ENCODE measurements at regions not wholly inside any gene's neighbourhood (a gene's known extent, or its start where the extent isn't known, plus 50 kb on each side); places are given as distances from the start of the nearest gene placed in this dataset.

DNA sequence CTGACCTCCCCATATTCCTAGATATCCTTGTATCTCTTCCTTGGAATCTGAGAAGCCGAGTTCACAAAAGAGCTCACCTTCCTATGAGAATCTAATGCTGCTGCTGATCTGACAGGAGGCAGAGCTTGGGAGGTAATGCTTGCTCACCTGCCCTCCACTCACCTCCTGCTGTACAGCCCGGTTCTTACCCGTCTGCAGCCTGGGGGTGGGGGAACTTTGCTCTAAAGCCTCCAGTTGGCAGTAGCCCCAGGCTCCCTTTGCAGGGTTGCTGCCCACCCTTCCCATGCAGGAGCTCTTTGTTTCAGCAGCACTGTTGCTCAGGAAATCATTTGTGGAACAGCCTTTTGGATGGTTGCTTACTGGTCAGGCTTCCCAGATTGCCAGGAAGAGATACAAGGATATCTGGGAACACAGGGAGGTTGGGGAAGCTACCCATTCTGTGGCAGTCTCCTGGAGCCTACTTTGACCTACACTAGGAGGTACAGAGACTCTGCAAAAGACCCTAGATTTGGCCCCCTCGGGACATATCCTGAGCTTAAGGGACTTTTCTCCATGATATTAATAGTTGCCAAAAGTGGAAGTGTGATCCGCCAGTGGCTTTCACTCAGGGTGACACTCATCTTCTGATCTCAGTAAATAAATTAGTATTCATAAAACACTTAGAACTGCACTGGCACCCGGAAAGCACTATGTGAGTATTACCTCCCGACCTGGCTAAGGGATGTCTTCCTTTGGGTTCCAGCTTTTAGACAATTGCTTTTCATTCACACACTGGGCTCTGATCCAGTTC, 363.7 kb upstream of the PODXL start:
- no peaks in the 10 kb centered on the region for H3K36me3 ChIP-seq (ENCODE audit: control insufficient read depth in 2 of 2, extremely low read depth in 1 of 2, insufficient read depth in 1 of 2, low read length in 1 of 2)
- ChIA-PET POLR2A (interaction anchor here in 1 of 2 donors (0.6 kb wide), 1 partner anchor 105 kb away, joined by 6 read pairs; no protein-coding TSS in a partner anchor), CTCF (no interaction called here)
- Mint-ChIP-seq H3K4me1 (no peaks in the 10 kb centered on the region), H3K9me3 (peaks cover 0 to 7% (median 2%) of the 10 kb centered on the region in 3 donors), H3K4me3 (no peak overlapping the region), H3K27me3 (no peaks in the 10 kb centered on the region), H3K36me3 (no peaks in the 10 kb centered on the region), H3K27ac (no peak overlapping the region)
- H3K27ac ChIP-seq (ENCODE audit: low read length) = no peak overlapping the region
- ATAC-seq (replicated peaks in 1 of 4) = no peak
- no peaks in the 10 kb centered on the region for H3K27me3 ChIP-seq (replicated peaks in 1 of 2; ENCODE audit: control insufficient read depth in 2 of 2, extremely low read depth in 1 of 2, insufficient read depth in 2 of 2, low read length in 1 of 2)
- no peak overlapping the region for H3K4me3 ChIP-seq (ENCODE audit: control insufficient read depth in 1 of 2, extremely low read depth in 1 of 2, low read length in 1 of 2)
- no CpG with 5 or more reads among the region's 7 CpGs for WGBS (ENCODE audit: insufficient coverage)
- no peak for DNase-seq
- no peaks in the 10 kb centered on the region for H3K4me1 ChIP-seq (ENCODE audit: control insufficient read depth in 1 of 2, extremely low read depth in 1 of 2, insufficient read depth in 2 of 2, low read length in 2 of 2)
- no peaks in the 10 kb centered on the region for H3K9me3 ChIP-seq

DNA sequence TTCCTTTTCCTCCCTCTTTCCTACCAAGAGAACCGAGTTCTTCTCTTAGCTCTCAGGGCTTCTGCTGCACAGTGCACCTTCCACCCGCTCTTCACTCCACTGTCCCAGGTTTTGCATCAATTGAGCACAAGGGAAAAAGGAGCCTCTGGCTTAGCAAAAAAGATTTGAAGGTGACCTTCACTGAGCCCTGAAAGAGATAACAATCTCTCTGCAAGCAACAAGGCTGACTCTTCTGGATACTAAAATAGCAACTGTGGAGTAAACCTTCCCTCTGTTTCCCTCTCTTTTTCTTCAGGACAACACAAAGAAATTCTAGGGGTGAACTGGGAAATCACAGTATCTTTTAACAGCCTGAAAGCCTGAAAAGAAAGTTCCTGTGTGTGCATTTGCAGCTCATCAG, 354.7 kb upstream of the PODXL start:
- H3K27me3 ChIP-seq (replicated peaks in 1 of 2; ENCODE audit: control insufficient read depth in 2 of 2, extremely low read depth in 1 of 2, insufficient read depth in 2 of 2, low read length in 1 of 2) = peaks cover 8 to 13% of the 10 kb centered on the region in 2 experiments
- Mint-ChIP-seq H3K27ac (no peak overlapping the region), H3K4me1 (no peaks in the 10 kb centered on the region), H3K27me3 (peaks cover 45 to 51% of the 10 kb centered on the region in 2 donors), H3K36me3 (no peaks in the 10 kb centered on the region), H3K9me3 (peaks cover 0 to 11% (median 0%) of the 10 kb centered on the region in 3 donors), H3K4me3 (no peak overlapping the region)
- ChIA-PET CTCF (no interaction called here), POLR2A (no interaction called here)
- DNase-seq (no peak), ATAC-seq (replicated peaks in 1 of 4) (no peak)
- H3K4me1 ChIP-seq (ENCODE audit: control insufficient read depth in 1 of 2, extremely low read depth in 1 of 2, insufficient read depth in 2 of 2, low read length in 2 of 2) = no peaks in the 10 kb centered on the region
- H3K36me3 ChIP-seq (ENCODE audit: control insufficient read depth in 2 of 2, extremely low read depth in 1 of 2, insufficient read depth in 1 of 2, low read length in 1 of 2) = no peaks in the 10 kb centered on the region
- no peak overlapping the region for H3K27ac ChIP-seq (ENCODE audit: low read length)
- H3K4me3 ChIP-seq (ENCODE audit: control insufficient read depth in 1 of 2, extremely low read depth in 1 of 2, low read length in 1 of 2) = no peak overlapping the region
- 67% methylated on average over 2 of the region's 2 CpGs for WGBS (ENCODE audit: insufficient coverage)
- H3K9me3 ChIP-seq = no peaks in the 10 kb centered on the region

DNA sequence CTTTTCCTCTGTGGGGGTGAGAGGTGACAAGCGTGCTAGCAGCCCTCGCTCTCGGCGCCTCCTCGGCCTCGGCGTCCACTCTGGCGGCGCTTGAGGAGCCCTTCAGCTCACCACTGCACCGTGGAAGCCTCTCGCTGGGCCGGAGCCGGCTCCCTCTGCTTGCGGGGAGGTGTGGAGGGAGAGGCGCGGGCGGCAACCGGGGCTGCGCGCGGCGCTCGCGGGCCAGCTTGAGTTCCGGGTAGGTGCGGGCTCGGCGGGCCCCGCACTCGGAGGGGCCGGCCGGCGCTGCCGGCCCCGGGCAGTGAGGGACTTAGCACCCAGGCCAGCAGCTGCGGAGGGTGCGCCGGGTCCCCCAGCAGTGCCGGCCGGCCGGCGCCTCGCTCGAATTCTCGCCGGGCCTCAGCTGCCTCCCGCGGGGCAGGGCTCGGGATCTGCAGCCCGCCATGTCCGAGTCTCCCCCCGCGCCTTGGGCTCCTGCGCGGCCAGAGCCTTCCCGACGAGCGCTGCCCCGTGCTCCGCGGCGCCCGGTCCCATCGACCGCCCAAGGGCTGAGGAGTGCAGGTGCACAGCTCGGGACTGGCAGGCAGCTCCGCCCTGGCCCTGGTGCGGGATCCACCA, 352.8 kb upstream of the PODXL start:
- peaks cover 0 to 11% (median 0%) of the 10 kb centered on the region in 3 donors for H3K9me3 Mint-ChIP-seq
- WGBS (ENCODE audit: insufficient coverage) = 20% methylated on average over 54 of the region's 68 CpGs
- H3K9me3 ChIP-seq = no peaks in the 10 kb centered on the region
- ATAC-seq (replicated peaks in 1 of 4) (no peak), DNase-seq (no peak)
- H3K36me3 Mint-ChIP-seq = no peaks in the 10 kb centered on the region
- no peaks in the 10 kb centered on the region for H3K4me1 ChIP-seq (ENCODE audit: control insufficient read depth in 1 of 2, extremely low read depth in 1 of 2, insufficient read depth in 2 of 2, low read length in 2 of 2)
- CTCF ChIA-PET = no interaction called here
- no peak overlapping the region for H3K27ac ChIP-seq (ENCODE audit: low read length)
- no peaks in the 10 kb centered on the region for H3K4me1 Mint-ChIP-seq
- POLR2A ChIA-PET = no interaction called here
- no peak overlapping the region for H3K27ac Mint-ChIP-seq
- no peaks in the 10 kb centered on the region for H3K36me3 ChIP-seq (ENCODE audit: control insufficient read depth in 2 of 2, extremely low read depth in 1 of 2, insufficient read depth in 1 of 2, low read length in 1 of 2)
- H3K4me3 Mint-ChIP-seq = no peak overlapping the region
- H3K27me3 Mint-ChIP-seq = peaks cover 55 to 56% of the 10 kb centered on the region in 2 donors
- no peak overlapping the region for H3K4me3 ChIP-seq (ENCODE audit: control insufficient read depth in 1 of 2, extremely low read depth in 1 of 2, low read length in 1 of 2)
- peaks cover 8 to 13% of the 10 kb centered on the region in 2 experiments for H3K27me3 ChIP-seq (replicated peaks in 1 of 2; ENCODE audit: control insufficient read depth in 2 of 2, extremely low read depth in 1 of 2, insufficient read depth in 2 of 2, low read length in 1 of 2)

DNA sequence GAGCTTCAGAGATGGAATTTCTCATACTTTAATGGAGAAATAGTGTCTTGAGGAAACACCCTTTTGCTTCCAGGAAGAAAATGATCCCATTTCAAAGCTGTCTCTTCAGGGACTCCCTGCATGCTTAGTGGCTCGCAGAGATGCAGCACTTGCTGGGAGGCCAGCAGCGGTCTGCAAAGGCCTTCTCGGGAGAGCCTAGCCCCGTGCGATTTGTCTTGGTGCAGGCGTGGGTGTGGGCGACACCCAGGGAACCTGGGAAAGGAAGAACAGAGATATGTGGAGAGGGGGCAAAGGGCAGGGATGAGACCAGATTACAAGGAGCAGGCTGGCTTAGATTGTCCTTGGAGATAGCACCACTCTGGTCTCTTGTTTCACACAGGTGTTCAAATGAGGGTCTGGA, 352.3 kb upstream of the PODXL start:
- H3K9me3 Mint-ChIP-seq = peaks cover 0 to 16% (median 2%) of the 10 kb centered on the region in 3 donors
- peaks cover 55 to 56% of the 10 kb centered on the region in 2 donors for H3K27me3 Mint-ChIP-seq
- ChIA-PET POLR2A (no interaction called here), CTCF (no interaction called here)
- WGBS (ENCODE audit: insufficient coverage) = 92% methylated on average over 7 of the region's 7 CpGs
- no peaks in the 10 kb centered on the region for H3K4me1 ChIP-seq (ENCODE audit: control insufficient read depth in 1 of 2, extremely low read depth in 1 of 2, insufficient read depth in 2 of 2, low read length in 2 of 2)
- DNase-seq (no peak), ATAC-seq (replicated peaks in 1 of 4) (no peak)
- H3K4me3 ChIP-seq (ENCODE audit: control insufficient read depth in 1 of 2, extremely low read depth in 1 of 2, low read length in 1 of 2) = no peak overlapping the region
- peaks cover 8 to 13% of the 10 kb centered on the region in 2 experiments for H3K27me3 ChIP-seq (replicated peaks in 1 of 2; ENCODE audit: control insufficient read depth in 2 of 2, extremely low read depth in 1 of 2, insufficient read depth in 2 of 2, low read length in 1 of 2)
- H3K27ac ChIP-seq (ENCODE audit: low read length) = no peak overlapping the region
- H3K27ac Mint-ChIP-seq = no peak overlapping the region
- H3K4me3 Mint-ChIP-seq = no peak overlapping the region
- H3K36me3 Mint-ChIP-seq = no peaks in the 10 kb centered on the region
- H3K4me1 Mint-ChIP-seq = no peaks in the 10 kb centered on the region
- H3K9me3 ChIP-seq = no peaks in the 10 kb centered on the region
- H3K36me3 ChIP-seq (ENCODE audit: control insufficient read depth in 2 of 2, extremely low read depth in 1 of 2, insufficient read depth in 1 of 2, low read length in 1 of 2) = no peaks in the 10 kb centered on the region

DNA sequence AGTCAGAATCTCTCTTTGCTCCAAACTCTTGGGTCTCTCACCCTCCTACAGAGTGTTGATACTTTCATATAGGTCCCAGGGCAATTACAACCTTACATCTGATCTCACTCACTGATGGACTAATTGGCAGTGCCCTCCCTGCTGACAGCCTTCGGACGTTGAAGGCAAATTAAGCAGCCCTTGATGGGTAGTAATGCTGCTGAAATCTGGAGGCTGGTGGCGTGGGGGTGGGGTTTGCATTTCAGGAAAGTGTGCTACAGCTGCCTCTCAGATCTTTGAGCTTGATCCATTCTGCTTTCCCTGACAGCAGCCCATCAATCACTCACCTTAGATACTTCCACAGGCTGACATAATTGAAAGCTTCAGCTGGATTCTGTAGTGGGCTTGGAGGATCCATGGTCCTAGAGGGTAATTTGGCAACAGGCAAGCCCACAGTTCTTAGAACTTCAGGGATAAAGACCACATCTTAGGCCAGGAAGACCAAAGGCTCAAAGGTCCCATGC, 349.1 kb upstream of the PODXL start:
- H3K36me3 Mint-ChIP-seq = no peaks in the 10 kb centered on the region
- DNase-seq (no peak), ATAC-seq (replicated peaks in 1 of 4) (no peak)
- WGBS (ENCODE audit: insufficient coverage) = no CpG with 5 or more reads among the region's 3 CpGs
- H3K9me3 ChIP-seq = no peaks in the 10 kb centered on the region
- no peak overlapping the region for H3K4me3 ChIP-seq (ENCODE audit: control insufficient read depth in 1 of 2, extremely low read depth in 1 of 2, low read length in 1 of 2)
- no peak overlapping the region for H3K27ac ChIP-seq (ENCODE audit: low read length)
- H3K4me1 Mint-ChIP-seq = no peaks in the 10 kb centered on the region
- H3K36me3 ChIP-seq (ENCODE audit: control insufficient read depth in 2 of 2, extremely low read depth in 1 of 2, insufficient read depth in 1 of 2, low read length in 1 of 2) = no peaks in the 10 kb centered on the region
- H3K4me1 ChIP-seq (ENCODE audit: control insufficient read depth in 1 of 2, extremely low read depth in 1 of 2, insufficient read depth in 2 of 2, low read length in 2 of 2) = no peaks in the 10 kb centered on the region
- no peak overlapping the region for H3K4me3 Mint-ChIP-seq
- H3K9me3 Mint-ChIP-seq = peaks cover 0 to 13% (median 2%) of the 10 kb centered on the region in 3 donors
- no peak overlapping the region for H3K27ac Mint-ChIP-seq
- ChIA-PET CTCF (no interaction called here), POLR2A (no interaction called here)
- H3K27me3 ChIP-seq (replicated peaks in 1 of 2; ENCODE audit: control insufficient read depth in 2 of 2, extremely low read depth in 1 of 2, insufficient read depth in 2 of 2, low read length in 1 of 2) = peaks cover 7 to 13% of the 10 kb centered on the region in 2 experiments
- H3K27me3 Mint-ChIP-seq = peaks cover 39% of the 10 kb centered on the region in 2 donors

DNA sequence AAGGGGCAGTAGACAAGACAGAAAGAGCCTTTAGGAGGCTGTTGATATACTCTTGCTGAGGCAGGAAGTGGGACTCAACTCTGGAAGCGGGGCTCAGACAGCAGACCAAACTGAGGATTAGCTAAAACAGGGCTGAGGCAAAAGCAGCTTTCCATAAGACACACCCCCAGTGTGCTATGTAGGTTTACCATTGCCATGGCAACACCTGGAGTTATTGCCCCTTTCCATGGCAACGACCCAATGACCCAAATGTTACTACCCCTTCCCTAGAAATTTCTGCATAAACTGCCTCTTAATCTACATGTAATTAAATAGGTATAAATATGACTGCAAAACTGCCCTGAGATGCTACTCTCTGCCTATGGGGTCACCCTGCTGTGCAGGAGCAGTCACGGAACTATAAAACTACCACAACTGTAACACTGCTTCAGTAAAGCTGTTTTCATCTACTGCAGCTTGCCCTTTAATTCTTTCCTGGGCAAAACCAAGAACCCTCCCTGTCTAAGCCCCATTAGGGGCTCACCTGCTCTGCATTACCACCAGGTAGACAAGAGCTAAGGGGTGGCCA, 348.4 kb upstream of the PODXL start:
- H3K36me3 Mint-ChIP-seq = no peaks in the 10 kb centered on the region
- no peak overlapping the region for H3K27ac Mint-ChIP-seq
- ATAC-seq (replicated peaks in 1 of 4) (no peak), DNase-seq (no peak)
- no peak overlapping the region for H3K4me3 Mint-ChIP-seq
- 63% methylated on average over 1 of the region's 3 CpGs for WGBS (ENCODE audit: insufficient coverage)
- Histone ChIP-seq H3K27ac (ENCODE audit: low read length) (no peak overlapping the region), H3K4me3 (ENCODE audit: control insufficient read depth in 1 of 2, extremely low read depth in 1 of 2, low read length in 1 of 2) (no peak overlapping the region), H3K27me3 (replicated peaks in 1 of 2; ENCODE audit: control insufficient read depth in 2 of 2, extremely low read depth in 1 of 2, insufficient read depth in 2 of 2, low read length in 1 of 2) (peaks cover 7 to 10% of the 10 kb centered on the region in 2 experiments), H3K4me1 (ENCODE audit: control insufficient read depth in 1 of 2, extremely low read depth in 1 of 2, insufficient read depth in 2 of 2, low read length in 2 of 2) (no peaks in the 10 kb centered on the region), H3K9me3 (no peaks in the 10 kb centered on the region), H3K36me3 (ENCODE audit: control insufficient read depth in 2 of 2, extremely low read depth in 1 of 2, insufficient read depth in 1 of 2, low read length in 1 of 2) (no peaks in the 10 kb centered on the region)
- ChIA-PET POLR2A (no interaction called here), CTCF (no interaction called here)
- H3K27me3 Mint-ChIP-seq = peaks cover 32% of the 10 kb centered on the region in 2 donors
- H3K4me1 Mint-ChIP-seq = no peaks in the 10 kb centered on the region
- peaks cover 0 to 9% (median 2%) of the 10 kb centered on the region in 3 donors for H3K9me3 Mint-ChIP-seq
